Epithelial cell of prostate (primary cell): ENCODE measurements at regions not wholly inside any gene's neighbourhood (a gene's known extent, or its start where the extent isn't known, plus 50 kb on each side); places are given as distances from the start of the nearest gene placed in this dataset.
"Not testable (repeated sequence)": the region's sequence is repeated elsewhere in the genome, so short reads cannot be mapped to it uniquely, and the experiment has no call there.

Source experiments
- DNase-seq: peaks from one replicate; pipeline ENCODE4 v3.0.0-alpha.2; 2011; ENCODE audit warnings: low read depth, low spot score
- H3K27ac ChIP-seq: fragments of 450-650 bp; 2 replicates; pipeline ENCODE4 v1.5.1; 2017; ENCODE audit warnings: mild to moderate bottlenecking

- no peak for DNase-seq
- H3K27ac ChIP-seq = no peak overlapping the region
Measured at GRCh38 chr13:72657379-72657778, 70.0 kb downstream of the MZT1 start.

GRCh38 chr13:72656357-72656756 is 71.1 kb downstream of the MZT1 start:
- H3K27ac ChIP-seq = no peak overlapping the region
- DNase-seq = no peak

GRCh38 chr13:72653506-72653905 is 73.9 kb downstream of the MZT1 start:
- no peak overlapping the region for H3K27ac ChIP-seq
- DNase-seq = no peak

- H3K27ac ChIP-seq = peak overlapping the region; percentile 13
- DNase-seq = no peak
Measured at GRCh38 chr13:72652681-72653080, 74.7 kb downstream of the MZT1 start.

- no peak for DNase-seq
Measured at GRCh38 chr13:72651144-72651543, 76.3 kb downstream of the MZT1 start.

GRCh38 chr13:72650051-72650700 is 77.3 kb downstream of the MZT1 start:
- no peak for DNase-seq

More at GRCh38 chr13:72651144-72651543, 76.3 kb downstream of the MZT1 start:
- H3K27ac ChIP-seq = no peak overlapping the region

GRCh38 chr13:72648513-72649065 is 78.8 kb downstream of the MZT1 start:
- no peak for DNase-seq
- H3K27ac ChIP-seq = no peak overlapping the region

More at GRCh38 chr13:72650051-72650700, 77.3 kb downstream of the MZT1 start:
- no peak overlapping the region for H3K27ac ChIP-seq

GRCh38 chr13:72647422-72647821 is 80.0 kb downstream of the MZT1 start:
- DNase-seq = no peak
- no peak overlapping the region for H3K27ac ChIP-seq

GRCh38 chr13:72645521-72645920 is 81.9 kb downstream of the MZT1 start:
- no peak overlapping the region for H3K27ac ChIP-seq
- no peak for DNase-seq

GRCh38 chr13:72643311-72643989 is 84.0 kb downstream of the MZT1 start:
- H3K27ac ChIP-seq = no peak overlapping the region
- DNase-seq = no peak

- no peak for DNase-seq
- peak overlapping the region; percentile 90 for H3K27ac ChIP-seq
Measured at GRCh38 chr13:72639377-72639776, 88.1 kb downstream of the MZT1 start.

- peak overlapping the region; percentile 90 for H3K27ac ChIP-seq
- peak; percentile 69 for DNase-seq
Measured at GRCh38 chr13:72638059-72638815, 89.2 kb downstream of the MZT1 start.

GRCh38 chr13:72637561-72637960 is 89.9 kb downstream of the MZT1 start:
- DNase-seq = no peak
- H3K27ac ChIP-seq = peak overlapping the region; percentile 90

- no peak for DNase-seq
- no peak overlapping the region for H3K27ac ChIP-seq
Measured at GRCh38 chr13:72634859-72635258, 92.6 kb downstream of the MZT1 start.

- no peak for DNase-seq
- H3K27ac ChIP-seq = no peak overlapping the region
Measured at GRCh38 chr13:72622546-72622945, 104.9 kb downstream of the MZT1 start.

- DNase-seq = no peak
- H3K27ac ChIP-seq = no peak overlapping the region
Measured at GRCh38 chr13:72620874-72621273, 106.6 kb downstream of the MZT1 start.

- H3K27ac ChIP-seq = no peak overlapping the region
- no peak for DNase-seq
Measured at GRCh38 chr13:72617951-72618350, 109.5 kb downstream of the MZT1 start.

- H3K27ac ChIP-seq = no peak overlapping the region
- no peak for DNase-seq
Measured at GRCh38 chr13:72617186-72617585, 110.2 kb downstream of the MZT1 start.

- not testable (repeated sequence) for H3K27ac ChIP-seq
Measured at GRCh38 chr13:72610251-72610891, 117.1 kb downstream of the MZT1 start.

GRCh38 chr13:72599178-72599743 is 128.2 kb downstream of the MZT1 start:
- DNase-seq = no peak
- no peak overlapping the region for H3K27ac ChIP-seq

More at GRCh38 chr13:72610251-72610891, 117.1 kb downstream of the MZT1 start:
- not testable (repeated sequence) for DNase-seq
